Effector memory CD4-positive, alpha-beta T cell (primary cell): ENCODE measurements at regions not wholly inside any gene's neighbourhood (a gene's known extent, or its start where the extent isn't known, plus 50 kb on each side); places are given as distances from the start of the nearest gene placed in this dataset.

Experiments used
- DNase-seq, 3 donors: peaks; one replicate each; pipeline ENCODE4 v3.0.0-alpha.2; 2020
- H3K27ac ChIP-seq: 2 replicates; pipeline ENCODE4 v1.7.0; 2013; ENCODE audit warnings: mild to moderate bottlenecking, low read length, moderate library complexity; ENCODE audit not compliant: insufficient read depth, poor library complexity, severe bottlenecking
- H3K27me3 ChIP-seq: replicated peaks from 2 replicates; pipeline ENCODE4 v1.7.0; 2013; ENCODE audit warnings: mild to moderate bottlenecking, low read length; ENCODE audit not compliant: insufficient read depth, control insufficient read depth, poor library complexity, severe bottlenecking
- H3K36me3 ChIP-seq: 2 replicates; pipeline ENCODE4 v1.7.0; 2013; ENCODE audit warnings: mild to moderate bottlenecking, low read length, moderate library complexity; ENCODE audit not compliant: control insufficient read depth, insufficient read depth
- H3K4me1 ChIP-seq: 2 replicates; pipeline ENCODE4 v1.7.0; 2013; ENCODE audit warnings: low read length, mild to moderate bottlenecking; ENCODE audit not compliant: control insufficient read depth, insufficient read depth, poor library complexity, severe bottlenecking
- H3K4me3 ChIP-seq: 2 replicates; pipeline ENCODE4 v1.7.0; 2013; ENCODE audit warnings: low read length, low read depth, mild to moderate bottlenecking; ENCODE audit not compliant: insufficient read depth, poor library complexity, severe bottlenecking
- H3K9me3 ChIP-seq: 2 replicates; pipeline ENCODE4 v1.7.0; 2013; ENCODE audit warnings: mild to moderate bottlenecking, low read length, moderate library complexity; ENCODE audit not compliant: control insufficient read depth

DNA sequence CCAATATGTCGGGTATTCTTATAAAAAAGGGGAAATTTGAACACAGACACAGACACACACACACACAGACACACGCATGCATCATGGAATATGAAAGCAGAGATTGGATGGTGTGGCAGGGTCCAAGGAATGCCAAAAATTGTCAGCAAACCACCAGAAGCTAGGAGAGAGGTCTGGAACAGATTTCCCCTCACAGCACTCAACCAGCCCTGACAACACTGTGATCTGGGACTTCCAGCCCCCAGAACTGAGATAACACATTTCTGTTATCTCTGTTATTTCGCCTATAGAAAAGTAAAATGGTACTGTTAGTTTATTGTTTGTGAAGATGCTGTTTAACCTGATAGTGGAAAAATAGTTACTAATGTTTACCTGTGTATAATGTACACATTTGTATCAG, 145.4 kb upstream of the ZBED5 start:
- H3K27ac ChIP-seq = no peak overlapping the region
- H3K9me3 ChIP-seq = no peaks in the 10 kb centered on the region
- no peak for DNase-seq
- H3K4me1 ChIP-seq = no peaks in the 10 kb centered on the region
- H3K4me3 ChIP-seq = no peak overlapping the region
- no peaks in the 10 kb centered on the region for H3K36me3 ChIP-seq
- no peaks in the 10 kb centered on the region for H3K27me3 ChIP-seq

- H3K27me3 ChIP-seq = no peaks in the 10 kb centered on the region
- H3K27ac ChIP-seq = no peak overlapping the region
- H3K9me3 ChIP-seq = no peaks in the 10 kb centered on the region
- DNase-seq = no peak
- H3K36me3 ChIP-seq = no peaks in the 10 kb centered on the region
- H3K4me1 ChIP-seq = no peaks in the 10 kb centered on the region
- no peak overlapping the region for H3K4me3 ChIP-seq
Measured at GRCh38 chr11:11000579-11001283, 142.9 kb upstream of the ZBED5 start.

- Histone ChIP-seq H3K4me1 (no peaks in the 10 kb centered on the region), H3K27me3 (no peaks in the 10 kb centered on the region), H3K36me3 (no peaks in the 10 kb centered on the region), H3K4me3 (no peak overlapping the region), H3K27ac (no peak overlapping the region), H3K9me3 (no peaks in the 10 kb centered on the region)
- DNase-seq = no peak
Measured at GRCh38 chr11:10998674-10999073, 140.8 kb upstream of the ZBED5 start.

- H3K36me3 ChIP-seq = no peaks in the 10 kb centered on the region
- no peak for DNase-seq
- H3K4me3 ChIP-seq = no peak overlapping the region
- no peaks in the 10 kb centered on the region for H3K27me3 ChIP-seq
- no peaks in the 10 kb centered on the region for H3K4me1 ChIP-seq
- no peaks in the 10 kb centered on the region for H3K9me3 ChIP-seq
- H3K27ac ChIP-seq = no peak overlapping the region
Measured at GRCh38 chr11:10996678-10997077, 138.8 kb upstream of the ZBED5 start.

GRCh38 chr11:10993640-10994039, 135.8 kb upstream of the ZBED5 start:
- no peak for DNase-seq
- H3K9me3 ChIP-seq = no peaks in the 10 kb centered on the region
- no peaks in the 10 kb centered on the region for H3K27me3 ChIP-seq
- no peak overlapping the region for H3K4me3 ChIP-seq
- no peaks in the 10 kb centered on the region for H3K36me3 ChIP-seq
- H3K4me1 ChIP-seq = no peaks in the 10 kb centered on the region
- H3K27ac ChIP-seq = no peak overlapping the region

- Histone ChIP-seq H3K36me3 (no peaks in the 10 kb centered on the region), H3K4me3 (no peak overlapping the region), H3K27ac (no peak overlapping the region), H3K9me3 (no peaks in the 10 kb centered on the region), H3K4me1 (no peaks in the 10 kb centered on the region), H3K27me3 (no peaks in the 10 kb centered on the region)
- no peak for DNase-seq
Measured at GRCh38 chr11:10993186-10993585, 135.3 kb upstream of the ZBED5 start.

GRCh38 chr11:10991393-10991792, 133.5 kb upstream of the ZBED5 start:
- Histone ChIP-seq H3K27me3 (no peaks in the 10 kb centered on the region), H3K9me3 (no peaks in the 10 kb centered on the region), H3K36me3 (no peaks in the 10 kb centered on the region), H3K4me3 (no peak overlapping the region), H3K4me1 (no peaks in the 10 kb centered on the region), H3K27ac (no peak overlapping the region)
- no peak for DNase-seq

- no peak overlapping the region for H3K27ac ChIP-seq
- H3K4me3 ChIP-seq = no peak overlapping the region
- no peaks in the 10 kb centered on the region for H3K36me3 ChIP-seq
- no peaks in the 10 kb centered on the region for H3K4me1 ChIP-seq
- no peak for DNase-seq
- H3K9me3 ChIP-seq = no peaks in the 10 kb centered on the region
- no peaks in the 10 kb centered on the region for H3K27me3 ChIP-seq
Measured at GRCh38 chr11:10990637-10991193, 132.9 kb upstream of the ZBED5 start.

GRCh38 chr11:10990160-10990559, 132.3 kb upstream of the ZBED5 start:
- no peak for DNase-seq
- H3K36me3 ChIP-seq = no peaks in the 10 kb centered on the region
- no peak overlapping the region for H3K4me3 ChIP-seq
- H3K27me3 ChIP-seq = no peaks in the 10 kb centered on the region
- H3K27ac ChIP-seq = no peak overlapping the region
- no peaks in the 10 kb centered on the region for H3K9me3 ChIP-seq
- no peaks in the 10 kb centered on the region for H3K4me1 ChIP-seq

GRCh38 chr11:10986006-10986405, 128.2 kb upstream of the ZBED5 start:
- no peaks in the 10 kb centered on the region for H3K4me1 ChIP-seq
- H3K27me3 ChIP-seq = no peaks in the 10 kb centered on the region
- no peak for DNase-seq
- no peaks in the 10 kb centered on the region for H3K36me3 ChIP-seq
- H3K4me3 ChIP-seq = no peak overlapping the region
- H3K27ac ChIP-seq = no peak overlapping the region
- no peaks in the 10 kb centered on the region for H3K9me3 ChIP-seq
